SK-N-SH treated with all-trans-retinoic acid at 6 μM for 48 hours (cell line): ENCODE measurements at regions not wholly inside any gene's neighbourhood (a gene's known extent, or its start where the extent isn't known, plus 50 kb on each side); places are given as distances from the start of the nearest gene placed in this dataset.

Source experiments
- ATAC-seq: fragments of 200-7000 bp; cut with Tn5 transposase; 3 replicates; pipeline ENCODE4 v1.9.1; 2020; ENCODE audit warnings: mild to moderate bottlenecking, moderate library complexity
- ARNTL ChIP-seq: fragments of 450-650 bp; formaldehyde crosslinking; IDR thresholded peaks from 2 replicates; pipeline ENCODE4 v1.5.0; 2020; ENCODE audit warnings: low read depth, mild to moderate bottlenecking, moderate library complexity, borderline replicate concordance
- BACH2 ChIP-seq: fragments of 250-450 bp; sonication (Bioruptor Pico); IDR thresholded peaks from 2 replicates; pipeline ENCODE4 v1.9.0; 2021; ENCODE audit warnings: mild to moderate bottlenecking, borderline replicate concordance
- CREB5 ChIP-seq: fragments of 250-450 bp; sonication (Bioruptor Pico); IDR thresholded peaks from 2 replicates; pipeline ENCODE4 v1.5.1; 2020; ENCODE audit warnings: low read depth, mild to moderate bottlenecking, moderate library complexity
- CSRNP3 ChIP-seq: fragments of 250-450 bp; sonication (Bioruptor Pico); IDR thresholded peaks from 2 replicates; pipeline ENCODE4 v1.5.1; 2021; ENCODE audit warnings: mild to moderate bottlenecking, moderate library complexity
- ESRRG ChIP-seq: fragments of 250-450 bp; sonication (Bioruptor Pico); IDR thresholded peaks from 2 replicates; pipeline ENCODE4 v1.6.1; 2021; ENCODE audit warnings: mild to moderate bottlenecking
- ISL1 ChIP-seq: fragments of 250-450 bp; sonication (Bioruptor Pico); IDR thresholded peaks from 2 replicates; pipeline ENCODE4 v2.1.2; 2022; ENCODE audit warnings: mild to moderate bottlenecking, moderate library complexity
- OSR1 ChIP-seq: fragments of 250-450 bp; sonication (Bioruptor Pico); IDR thresholded peaks from 2 replicates; pipeline ENCODE4 v1.8.0; 2022; ENCODE audit warnings: moderate library complexity, mild to moderate bottlenecking, inconsistent platforms
- POU6F1 ChIP-seq: fragments of 250-450 bp; sonication (Bioruptor Pico); IDR thresholded peaks from 2 replicates; pipeline ENCODE4 v1.8.0; 2021; ENCODE audit warnings: low read depth, mild to moderate bottlenecking, moderate library complexity, borderline replicate concordance
- RARB ChIP-seq: fragments of 250-450 bp; sonication (Bioruptor Pico); IDR thresholded peaks from 2 replicates; pipeline ENCODE4 v1.8.0; 2021; ENCODE audit warnings: mild to moderate bottlenecking, moderate library complexity
- TCF4 ChIP-seq: fragments of 250-450 bp; sonication (Bioruptor Pico); IDR thresholded peaks from 2 replicates; pipeline ENCODE4 v1.8.0; 2021; ENCODE audit warnings: mild to moderate bottlenecking, moderate library complexity, borderline replicate concordance
- TOX ChIP-seq: fragments of 250-450 bp; sonication (Bioruptor Pico); IDR thresholded peaks from 2 replicates; pipeline ENCODE4 v1.8.0; 2021; ENCODE audit warnings: mild to moderate bottlenecking, moderate library complexity, borderline replicate concordance
- ZC3H10 ChIP-seq: fragments of 250-450 bp; sonication (Bioruptor Pico); IDR thresholded peaks from 2 replicates; pipeline ENCODE4 v1.5.1; 2021; ENCODE audit warnings: mild to moderate bottlenecking, moderate library complexity
- ZFP3 ChIP-seq: fragments of 250-450 bp; sonication (Bioruptor Pico); IDR thresholded peaks from 2 replicates; pipeline ENCODE4 v1.5.0; 2020; ENCODE audit warnings: mild to moderate bottlenecking, moderate library complexity
- ZNF565 ChIP-seq: fragments of 450-650 bp; formaldehyde crosslinking; conservative IDR thresholded peaks from 2 replicates; pipeline ENCODE4 v1.5.0; 2020; ENCODE audit warnings: low read depth, mild to moderate bottlenecking, moderate library complexity
- ZNF8 ChIP-seq: fragments of 450-650 bp; formaldehyde crosslinking; IDR thresholded peaks from 2 replicates; pipeline ENCODE4 v1.5.0; 2020; ENCODE audit warnings: mild to moderate bottlenecking, moderate library complexity

DNA sequence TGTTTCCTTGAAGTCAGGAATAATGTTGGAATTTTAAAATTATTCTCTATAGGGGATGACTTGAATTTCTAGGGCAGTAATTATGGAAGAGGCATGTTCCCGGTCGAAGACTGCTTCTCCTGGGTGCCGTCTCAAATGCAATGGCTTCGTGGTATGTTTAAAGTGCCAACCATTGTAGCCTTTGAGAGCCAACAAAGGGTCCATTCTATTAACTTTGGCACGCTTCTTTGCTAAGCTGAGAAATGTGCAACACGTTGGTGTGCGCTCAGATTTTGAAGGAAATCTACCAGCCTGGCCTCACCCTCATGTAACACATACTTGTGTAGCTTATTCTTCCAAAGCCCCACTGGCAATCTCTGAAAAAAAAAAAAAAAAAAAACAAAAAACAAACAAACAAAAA, 221.2 kb upstream of the ANKH start:
- no peak for ATAC-seq
- TF ChIP-seq RARB (no peak), CSRNP3 (CRISPR knock-in tag) (no peak), ESRRG (no peak), ISL1 (CRISPR knock-in tag) (no peak)
- TF ChIP-seq, all 23 proteins: peak for 0

DNA sequence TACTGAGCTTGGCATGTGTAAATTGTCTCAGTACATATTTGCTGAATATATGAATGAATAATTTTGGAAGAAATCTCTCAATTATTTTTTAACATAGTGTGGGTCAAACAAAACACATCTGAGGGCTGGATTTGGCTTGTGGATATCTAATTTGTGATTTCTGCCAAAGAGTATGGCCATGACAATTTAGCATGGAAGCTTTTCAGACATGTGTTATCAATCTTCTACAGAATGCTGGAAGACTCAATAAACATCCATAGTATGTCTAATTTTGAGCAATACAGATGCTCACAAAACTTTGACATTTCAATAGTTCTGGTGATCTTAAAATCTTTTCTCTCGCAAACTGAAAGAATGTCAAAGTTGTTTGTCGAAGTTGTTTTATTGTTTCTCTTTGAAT, 214.1 kb upstream of the ANKH start:
- TF ChIP-seq CSRNP3 (CRISPR knock-in tag) (no peak), TCF4 (no peak), RARB (no peak), ZNF8 (CRISPR knock-in tag) (no peak), TOX (no peak), POU6F1 (CRISPR knock-in tag) (no peak), ISL1 (CRISPR knock-in tag) (no peak), OSR1 (CRISPR knock-in tag) (no peak), ZC3H10 (no peak)

GRCh38 chr5:15082096-15082495, 210.5 kb upstream of the ANKH start:
- no peak for ATAC-seq

More for the DNA sequence above, 214.1 kb upstream of the ANKH start:
- ATAC-seq: no peak

GRCh38 chr5:15080219-15080618, 208.6 kb upstream of the ANKH start:
- no peak for TF ChIP-seq CSRNP3 (CRISPR knock-in tag)
- no peak for TF ChIP-seq ESRRG
- no peak for TF ChIP-seq ARNTL
- no peak for TF ChIP-seq CREB5 (CRISPR knock-in tag)
- no peak for TF ChIP-seq TOX
- TF ChIP-seq ISL1 (CRISPR knock-in tag): no peak
- no peak for TF ChIP-seq RARB
- no peak for ATAC-seq

More at GRCh38 chr5:15082096-15082495, 210.5 kb upstream of the ANKH start:
- no peak for TF ChIP-seq POU6F1 (CRISPR knock-in tag)
- no peak for TF ChIP-seq ESRRG
- no peak for TF ChIP-seq RARB

DNA sequence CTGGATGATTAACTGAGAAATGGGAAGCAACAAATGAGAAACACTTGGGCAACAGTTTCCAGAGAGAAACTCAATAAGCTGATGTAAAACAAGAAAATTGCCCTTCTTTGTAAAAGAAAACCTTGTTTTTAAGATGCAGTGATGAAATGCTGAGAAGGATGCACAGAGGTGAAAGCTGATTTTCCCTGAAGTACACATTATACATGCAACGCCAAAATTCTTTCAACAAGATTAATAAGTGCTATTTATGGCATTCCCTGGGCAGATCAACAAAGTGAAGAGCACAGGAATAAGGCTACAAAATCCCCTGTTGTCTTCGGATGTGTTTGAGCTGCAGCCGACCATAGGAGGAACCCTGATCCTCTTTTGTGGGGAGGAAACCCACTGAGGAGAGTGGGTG, 208.0 kb upstream of the ANKH start:
- TF ChIP-seq BACH2 (CRISPR knock-in tag) (no peak), ZNF8 (CRISPR knock-in tag) (no peak), ISL1 (CRISPR knock-in tag) (no peak), TCF4 (no peak)
- no peak for ATAC-seq

DNA sequence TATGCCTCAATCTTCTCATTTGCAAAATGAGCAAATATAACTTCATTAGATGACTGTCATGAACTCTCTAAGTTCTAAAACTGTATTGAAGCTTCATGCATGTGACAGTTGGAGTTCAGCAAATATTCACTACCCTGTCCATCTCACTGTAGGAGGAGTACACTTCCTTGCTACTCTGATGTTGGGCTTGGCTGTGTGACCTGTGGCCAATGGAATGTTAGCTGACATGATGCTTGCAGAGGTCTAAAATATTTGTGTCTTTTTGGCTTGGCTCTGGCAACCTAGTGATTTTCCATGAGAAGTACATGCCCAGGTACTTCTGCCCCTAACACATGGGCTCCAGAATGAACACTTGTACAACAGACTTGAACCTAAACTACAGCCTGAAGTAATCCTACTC, 203.1 kb upstream of the ANKH start:
- no peak for TF ChIP-seq ZFP3 (CRISPR knock-in tag)
- TF ChIP-seq ZNF8 (CRISPR knock-in tag): no peak
- no peak for TF ChIP-seq ISL1 (CRISPR knock-in tag)
- TF ChIP-seq RARB: no peak
- no peak for TF ChIP-seq OSR1 (CRISPR knock-in tag)
- TF ChIP-seq ZNF565: no peak
- TF ChIP-seq, all 23 proteins: peak for 0
- ATAC-seq: no peak
